ENCODE measurements at regions not wholly inside any gene's neighbourhood (a gene's known extent, or its start where the extent isn't known, plus 50 kb on each side); places are given as distances from the start of the nearest gene placed in this dataset.

DNA sequence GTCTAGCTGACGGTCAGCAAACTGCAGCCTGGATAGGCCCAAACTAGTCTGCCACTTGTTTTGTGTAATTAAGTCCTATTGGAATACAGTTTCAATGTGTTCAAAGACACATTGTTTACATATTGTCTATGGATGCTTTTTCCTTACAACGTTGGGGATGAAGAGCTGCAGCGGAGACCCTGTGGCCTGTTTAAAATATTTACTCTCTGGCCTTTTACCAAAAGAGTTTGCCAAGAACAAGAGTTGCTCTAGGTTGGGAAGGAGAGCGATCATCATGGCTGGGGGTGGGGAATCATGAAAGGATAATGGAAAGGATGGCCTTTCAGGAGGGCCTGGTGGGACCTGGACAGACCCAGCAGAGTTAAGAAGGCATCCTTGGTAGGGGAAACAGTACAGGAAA, 274.9 kb upstream of the ZFHX3 start:
- no peak for TF ChIP-seq CTCF (IDR thresholded peaks at IDR 0.05)
- TF ChIP-seq POLR2A (IDR thresholded peaks at IDR 0.05), result no peak
